Left ventricle myocardium superior (tissue), 1 donor: ENCODE measurements at regions not wholly inside any gene's neighbourhood (a gene's known extent, or its start where the extent isn't known, plus 50 kb on each side); places are given as distances from the start of the nearest gene placed in this dataset.

Experiments
- ATAC-seq: fragments of 200-7000 bp; cut with Tn5 transposase; one replicate; pipeline ENCODE4 v1.9.1; 2020; ENCODE audit warnings: mild to moderate bottlenecking, moderate library complexity
- DNase-seq: peaks from one replicate; pipeline ENCODE4 v3.0.0-alpha.2; 2020
- intact Hi-C: fragments of 100-400 bp; cut with micrococcal nuclease; formaldehyde crosslinking; loops from one replicate; pipeline ENCODE4 v1.11.0; 2022
- donor health status: DM: no; HTN: yes; CAD: no; lungs with severe emphysema.

DNA sequence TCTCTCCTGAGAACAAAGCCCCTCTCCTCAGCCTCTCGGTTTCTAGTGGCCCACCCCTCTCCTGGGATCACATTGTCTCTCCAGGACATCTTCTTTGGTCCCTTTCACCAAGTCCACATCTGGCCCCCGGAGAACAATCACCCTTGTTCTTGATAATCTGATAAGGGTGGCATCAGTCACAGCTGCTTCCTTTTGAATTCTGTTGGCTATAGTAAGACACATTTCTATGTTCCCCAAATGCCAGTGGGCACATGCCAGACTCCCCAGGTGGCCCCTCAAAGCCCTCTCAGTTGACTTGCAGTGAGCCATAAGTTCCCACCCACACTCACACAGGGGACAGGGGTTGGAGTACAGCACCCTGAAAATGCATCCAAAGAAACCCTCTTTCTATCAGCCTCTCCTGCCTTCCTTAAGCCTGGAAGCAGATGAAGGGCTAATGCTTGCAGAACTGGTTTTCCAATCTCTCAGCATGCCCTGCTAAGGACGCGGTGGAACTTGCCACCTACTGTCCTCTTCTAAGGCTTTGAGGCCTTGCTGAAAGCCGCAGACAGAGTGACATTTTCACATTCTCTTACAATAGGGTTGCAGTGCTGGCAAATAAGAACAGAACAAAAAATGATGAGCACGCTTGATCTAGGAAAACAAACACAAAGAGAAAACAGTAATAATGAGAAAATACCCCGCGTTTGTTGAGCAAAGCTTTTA lies 101.3 kb upstream of the SLCO3A1 start:
- no peak for ATAC-seq
- intact Hi-C loops: no loop called here
- no peak for DNase-seq

- ATAC-seq (no peak), DNase-seq (no peak)
- intact Hi-C loops: no loop called here
These were observed 93.9 kb upstream of the SLCO3A1 start for GRCh38 chr15:91759560-91759959.

GRCh38 chr15:91765660-91766059 lies 87.8 kb upstream of the SLCO3A1 start:
- ATAC-seq (no peak), DNase-seq (no peak)
- intact Hi-C loops: no loop called here

- intact Hi-C loops: no loop called here
- ATAC-seq (no peak), DNase-seq (no peak)
These were observed 84.0 kb upstream of the SLCO3A1 start for GRCh38 chr15:91769476-91769875.

DNA sequence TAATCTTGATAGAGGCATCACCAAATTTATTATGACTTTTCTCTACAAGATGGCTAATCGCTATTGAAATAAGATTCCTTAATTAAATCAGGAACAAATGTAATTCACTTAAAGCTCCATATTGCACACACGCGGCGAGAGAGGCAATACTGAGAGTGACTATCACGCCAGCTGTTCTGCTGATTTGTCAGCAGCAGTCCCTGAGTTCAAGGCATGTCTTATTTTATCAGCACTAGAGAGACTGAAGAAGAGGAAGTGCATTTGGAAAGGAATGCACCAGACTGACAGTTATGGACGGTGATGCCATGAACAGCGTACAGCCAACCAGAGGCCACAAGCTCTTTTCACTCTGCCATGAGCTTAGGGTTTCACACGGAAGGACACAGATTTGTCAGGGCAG lies 83.6 kb upstream of the SLCO3A1 start:
- intact Hi-C loops: no loop called here
- ATAC-seq: peak; percentile 21
- DNase-seq: no peak

DNA sequence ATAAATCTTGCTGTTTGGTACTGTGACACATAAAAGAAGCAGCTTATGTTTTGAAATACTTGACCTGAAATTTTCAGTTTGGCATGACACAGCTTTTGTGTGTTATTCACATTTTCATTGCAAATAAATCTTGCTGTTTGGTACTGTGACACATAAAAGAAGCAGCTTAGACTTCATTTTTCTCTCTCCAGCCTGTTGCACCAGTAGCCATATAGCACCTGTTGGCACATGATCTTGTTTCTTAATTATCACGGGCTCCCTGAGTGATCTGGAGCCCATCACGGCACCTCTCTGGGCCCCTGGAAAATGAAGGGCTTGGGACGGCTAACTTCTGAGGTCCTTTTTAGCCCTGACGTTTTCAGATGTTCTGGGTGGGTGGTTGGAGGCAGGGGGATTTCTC lies 77.4 kb upstream of the SLCO3A1 start:
- no peak for ATAC-seq
- intact Hi-C loops: no loop called here
- no peak for DNase-seq

- ATAC-seq: no peak
- no peak for DNase-seq
- intact Hi-C loops: loop anchor here (10.0 kb wide), 1 partner anchor 75 kb away; no protein-coding TSS in a partner anchor
These were observed 73.5 kb upstream of the SLCO3A1 start for GRCh38 chr15:91779960-91780359.

GRCh38 chr15:91780387-91780786 lies 73.1 kb upstream of the SLCO3A1 start:
- no peak for ATAC-seq

GRCh38 chr15:91782221-91782620 lies 71.3 kb upstream of the SLCO3A1 start:
- DNase-seq: no peak

More at GRCh38 chr15:91780387-91780786, 73.1 kb upstream of the SLCO3A1 start:
- intact Hi-C loops: loop anchor here (10.0 kb wide), 1 partner anchor 76 kb away; no protein-coding TSS in a partner anchor
- DNase-seq: no peak

DNA sequence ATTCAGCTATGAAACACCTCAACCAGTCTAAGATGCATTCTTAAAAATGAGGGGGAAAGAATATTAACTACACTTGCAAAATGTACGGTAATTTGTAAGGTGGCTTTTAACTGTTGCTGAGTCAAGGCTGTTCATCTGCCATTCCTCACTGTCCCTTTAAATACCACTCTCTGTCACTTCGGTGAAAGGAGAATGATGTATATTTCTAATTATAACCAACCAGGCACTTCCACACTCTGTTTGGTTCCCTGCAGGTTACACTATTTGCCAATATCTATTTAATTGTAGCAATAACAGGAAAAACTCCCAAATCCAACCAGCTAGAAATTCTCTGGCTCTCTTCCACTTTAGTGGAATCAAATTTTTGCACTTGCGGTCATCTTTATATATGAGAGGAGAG lies 70.5 kb upstream of the SLCO3A1 start:
- DNase-seq (no peak), ATAC-seq (peak; percentile 94)
- intact Hi-C loops: loop anchor here (10.0 kb wide), 1 partner anchor 78 kb away; no protein-coding TSS in a partner anchor

More at GRCh38 chr15:91782221-91782620, 71.3 kb upstream of the SLCO3A1 start:
- intact Hi-C loops: loop anchor here (10.0 kb wide), 1 partner anchor 77 kb away; no protein-coding TSS in a partner anchor
- ATAC-seq: no peak

GRCh38 chr15:91783451-91783850 lies 70.1 kb upstream of the SLCO3A1 start:
- intact Hi-C loops: loop anchor here (10.0 kb wide), 1 partner anchor 79 kb away; no protein-coding TSS in a partner anchor
- DNase-seq: no peak
- ATAC-seq: peak; percentile 35

GRCh38 chr15:91784973-91785709 lies 68.4 kb upstream of the SLCO3A1 start:
- DNase-seq (no peak), ATAC-seq (no peak)
- intact Hi-C loops: loop anchor here (10.0 kb wide), 1 partner anchor 80 kb away; no protein-coding TSS in a partner anchor

GRCh38 chr15:91787198-91787597 lies 66.3 kb upstream of the SLCO3A1 start:
- intact Hi-C loops: loop anchor here (10.0 kb wide), 1 partner anchor 82 kb away; no protein-coding TSS in a partner anchor
- ATAC-seq: no peak
- DNase-seq: no peak

- ATAC-seq (no peak), DNase-seq (no peak)
- intact Hi-C loops: loop anchor here (10.0 kb wide), 1 partner anchor 84 kb away; no protein-coding TSS in a partner anchor
These were observed 64.4 kb upstream of the SLCO3A1 start for GRCh38 chr15:91789136-91789535.

DNA sequence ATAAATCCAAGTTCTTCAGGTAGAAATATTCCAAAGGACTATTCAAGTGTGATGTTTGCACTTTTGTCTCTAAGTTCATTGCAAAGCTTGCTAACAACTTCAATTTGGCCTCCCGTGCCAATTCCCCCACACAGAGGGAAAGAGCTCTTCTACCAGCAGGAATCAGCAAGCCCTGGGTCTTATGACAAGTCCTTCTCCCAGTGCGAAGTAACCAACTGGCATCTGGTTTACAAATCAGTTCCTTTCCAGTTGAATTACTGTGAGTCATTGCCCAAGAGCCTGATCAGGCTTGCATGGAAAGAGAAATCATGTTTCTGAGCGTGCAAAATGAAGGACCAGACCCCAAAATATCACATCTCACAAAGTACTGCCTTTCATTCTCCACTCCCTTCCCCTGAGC lies 62.7 kb upstream of the SLCO3A1 start:
- intact Hi-C loops: no loop called here
- no peak for ATAC-seq
- DNase-seq: no peak

- DNase-seq: no peak
- intact Hi-C loops: no loop called here
These were observed 59.7 kb upstream of the SLCO3A1 start for GRCh38 chr15:91793771-91794170.

GRCh38 chr15:91795235-91795634 lies 58.3 kb upstream of the SLCO3A1 start:
- ATAC-seq: no peak
- intact Hi-C loops: no loop called here
- DNase-seq: no peak

More at GRCh38 chr15:91793771-91794170, 59.7 kb upstream of the SLCO3A1 start:
- ATAC-seq: no peak

DNA sequence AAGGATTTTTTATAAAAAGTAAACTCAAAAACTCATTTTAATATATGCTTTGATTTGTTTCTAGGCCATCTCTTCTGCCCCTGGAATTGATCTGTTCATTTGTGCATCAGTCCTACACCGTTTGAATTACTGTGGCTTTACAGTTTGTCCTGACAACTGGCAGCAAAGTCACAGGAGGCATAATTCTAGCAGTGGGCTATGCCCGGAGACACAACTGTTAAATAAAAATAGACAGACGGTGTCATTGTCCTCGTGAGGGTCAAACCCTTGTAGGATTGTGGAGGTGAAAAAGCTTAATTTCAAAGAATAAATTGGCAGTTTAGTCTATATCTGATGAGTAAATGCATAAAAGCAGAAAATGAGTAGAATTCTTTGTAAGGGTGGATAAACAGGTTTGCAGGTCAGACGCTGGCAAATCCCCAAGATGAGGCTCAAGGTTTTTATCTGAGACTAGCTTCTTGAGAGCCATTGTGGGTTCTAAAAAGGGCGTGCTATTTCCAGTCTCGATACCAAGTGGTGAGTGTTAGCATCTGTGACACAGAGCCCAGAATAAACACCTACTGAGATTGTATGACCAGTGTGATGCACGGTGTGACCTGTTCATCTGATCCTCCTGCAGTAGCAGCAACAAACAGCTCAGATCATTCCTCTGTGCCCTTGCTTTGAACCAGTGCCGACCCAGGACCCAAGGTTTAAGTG lies 51.5 kb upstream of the SLCO3A1 start:
- intact Hi-C loops: no loop called here
- DNase-seq (peak; percentile 30), ATAC-seq (peak; percentile 99)

- intact Hi-C loops: no loop called here
- ATAC-seq (no peak), DNase-seq (no peak)
These were observed 50.2 kb upstream of the SLCO3A1 start for GRCh38 chr15:91803260-91803659.
